HepG2 (cell line): ENCODE measurements at regions not wholly inside any gene's neighbourhood (a gene's known extent, or its start where the extent isn't known, plus 50 kb on each side); places are given as distances from the start of the nearest gene placed in this dataset.

Source experiments
- ARNTL ChIP-seq: sonication (generic); formaldehyde crosslinking; IDR thresholded peaks from 2 replicates; pipeline ENCODE4 v1.4.0; 2020; ENCODE audit warnings: mild to moderate bottlenecking, missing genetic modification reagents
- ATF7 ChIP-seq, 2 experiments: fragments of 450-650 bp in 1 of 2; sonication (generic) in 1 of 2; formaldehyde crosslinking in 1 of 2; IDR thresholded peaks; 2 replicates each; pipeline versions ENCODE4 v1.4.0 to v1.6.1; 2016 to 2020; ENCODE audit warnings: antibody characterized with exemption in 1 of 2, mild to moderate bottlenecking in 1 of 2, missing genetic modification reagents in 1 of 2
- CREM ChIP-seq, 2 experiments: sonication (generic) in 1 of 2; formaldehyde crosslinking in 1 of 2; IDR thresholded peaks; 2 replicates each; pipeline versions ENCODE4 v1.4.0 to v1.6.1; 2016 to 2020; ENCODE audit warnings: antibody characterized with exemption in 1 of 2, mild to moderate bottlenecking in 1 of 2, missing genetic modification reagents in 1 of 2
- FOSL2 ChIP-seq: sonication (generic); formaldehyde crosslinking; IDR thresholded peaks from 2 replicates; pipeline ENCODE4 v1.4.0; 2020; ENCODE audit warnings: missing genetic modification reagents
- GABPB1 ChIP-seq: IDR thresholded peaks from 2 replicates; pipeline ENCODE4 v1.6.1; 2016; ENCODE audit warnings: mild to moderate bottlenecking, missing genetic modification reagents, moderate library complexity, missing compliant biosample characterization
- ISL2 ChIP-seq: sonication (generic); formaldehyde crosslinking; IDR thresholded peaks from 2 replicates; pipeline ENCODE4 v1.5.0; 2020; ENCODE audit warnings: missing genetic modification reagents
- JUND ChIP-seq: sonication (generic); formaldehyde crosslinking; IDR thresholded peaks from 2 replicates; pipeline ENCODE4 v1.8.0; 2022; ENCODE audit warnings: mild to moderate bottlenecking, missing genetic modification reagents
- KAT7 ChIP-seq: IDR thresholded peaks from 2 replicates; pipeline ENCODE4 v1.6.1; 2018; ENCODE audit warnings: borderline replicate concordance, missing compliant biosample characterization
- KDM3A ChIP-seq: IDR thresholded peaks from 2 replicates; pipeline ENCODE4 v1.6.1; 2018; ENCODE audit warnings: low read depth, missing compliant biosample characterization
- KLF16 ChIP-seq, 2 experiments: sonication (generic) in 1 of 2; formaldehyde crosslinking in 1 of 2; IDR thresholded peaks; 2 replicates each; pipeline versions ENCODE4 v1.6.1 to v1.8.0; 2016 to 2023; ENCODE audit warnings: missing genetic modification reagents in 2 of 2, missing compliant biosample characterization in 1 of 2
- MAX ChIP-seq: IDR thresholded peaks from 2 replicates; pipeline ENCODE4 v1.6.1; 2012; ENCODE audit warnings: inconsistent platforms
- MIER2 ChIP-seq: IDR thresholded peaks from 2 replicates; pipeline ENCODE4 v1.6.1; 2016; ENCODE audit warnings: missing biosample characterization, missing genetic modification reagents
- PCBP2 ChIP-seq: fragments of 200-400 bp; formaldehyde crosslinking; optimal IDR thresholded peaks from 2 replicates; pipeline ENCODE3; 2018; ENCODE audit warnings: low read length, low read depth; ENCODE audit not compliant: poor library complexity, severe bottlenecking
- PHF8 ChIP-seq: sonication (generic); formaldehyde crosslinking; IDR thresholded peaks from 2 replicates; pipeline ENCODE4 v1.5.0; 2020; ENCODE audit warnings: missing genetic modification reagents
- REST ChIP-seq, 2 experiments: IDR thresholded peaks; 2 replicates each; pipeline ENCODE4 v1.6.1; 2011 to 2012; ENCODE audit warnings: low read length in 2 of 2, borderline replicate concordance in 1 of 2, low read depth in 1 of 2, mild to moderate bottlenecking in 1 of 2, moderate library complexity in 1 of 2
- SMAD3 ChIP-seq: sonication (generic); formaldehyde crosslinking; IDR thresholded peaks from 2 replicates; pipeline ENCODE4 v1.4.0; 2020; ENCODE audit warnings: missing genetic modification reagents
- SNAPC2 ChIP-seq: sonication (generic); formaldehyde crosslinking; IDR thresholded peaks from 2 replicates; pipeline ENCODE4 v1.8.1; 2022; ENCODE audit warnings: mild to moderate bottlenecking, missing genetic modification reagents
- STAG1 ChIP-seq: sonication (generic); formaldehyde crosslinking; IDR thresholded peaks from 2 replicates; pipeline ENCODE4 v1.4.0; 2020; ENCODE audit warnings: missing genetic modification reagents
- ZBTB33 ChIP-seq: sonication (generic); formaldehyde crosslinking; IDR thresholded peaks from 2 replicates; pipeline ENCODE4 v1.4.0; 2020; ENCODE audit warnings: missing genetic modification reagents
- ZBTB38 ChIP-seq: sonication (generic); formaldehyde crosslinking; IDR thresholded peaks from 2 replicates; pipeline ENCODE4 v1.5.1; 2020; ENCODE audit warnings: mild to moderate bottlenecking, missing genetic modification reagents
- ZFX ChIP-seq: sonication (generic); formaldehyde crosslinking; IDR thresholded peaks from 2 replicates; pipeline ENCODE4 v1.4.0; 2020; ENCODE audit warnings: mild to moderate bottlenecking, low read depth, missing genetic modification reagents, moderate library complexity
- ZNF605 ChIP-seq: sonication (generic); formaldehyde crosslinking; IDR thresholded peaks from 2 replicates; pipeline ENCODE4 v1.8.0; 2022; ENCODE audit warnings: mild to moderate bottlenecking, missing genetic modification reagents
- ZNF704 ChIP-seq: sonication (generic); formaldehyde crosslinking; IDR thresholded peaks from 2 replicates; pipeline ENCODE4 v1.8.1; 2023; ENCODE audit warnings: mild to moderate bottlenecking, inconsistent platforms, moderate library complexity, missing genetic modification reagents, borderline replicate concordance

- TF ChIP-seq ZNF605 (CRISPR knock-in tag) (peak; percentile 82), CREM (IDR thresholded peaks at IDR 0.05) (peak; percentile 31; the same call in 1 of the 2 replicates), CREM (CRISPR knock-in tag; IDR thresholded peaks at IDR 0.05) (no peak), ATF7 (IDR thresholded peaks at IDR 0.05) (peak; percentile 72), ATF7 (CRISPR knock-in tag; IDR thresholded peaks at IDR 0.05) (peak; percentile 78; the same call in 1 of the 2 replicates), KAT7 (CRISPR knock-in tag) (0 out of 2 replicates have a peak, but pooled peaks have one; percentile 69), KDM3A (peak; percentile 41; the same call in 1 of the 2 replicates), MIER2 (CRISPR knock-in tag) (peak; percentile 74), ISL2 (CRISPR knock-in tag) (peak; percentile 74; the same call in 1 of the 2 replicates), ARNTL (CRISPR knock-in tag) (peak; percentile 50), STAG1 (CRISPR knock-in tag) (peak; percentile 44), JUND (CRISPR knock-in tag) (peak; percentile 83), ZNF704 (no peak), SMAD3 (peak; percentile 89), KLF16 (CRISPR knock-in tag; IDR thresholded peaks at IDR 0.05) (peak in 1 of 2 experiments; percentile 73; a peak in 1 of 4 replicates), REST (IDR thresholded peaks at IDR 0.05; ENCODE audit: borderline replicate concordance in 1 of 2, low read depth in 1 of 2, low read length in 2 of 2) (peak in 1 of 2 experiments; percentile 77; a peak in 3 of 4 replicates), PCBP2 (no peak), ZBTB38 (CRISPR knock-in tag) (0 out of 2 replicates have a peak, but pooled peaks have one; percentile 36), ZBTB33 (CRISPR knock-in tag) (peak; percentile 62), MAX (peak; percentile 55; the same call in 1 of the 2 replicates), PHF8 (CRISPR knock-in tag) (0 out of 2 replicates have a peak, but pooled peaks have one; percentile 17), ZFX (peak; percentile 68), GABPB1 (CRISPR knock-in tag) (peak; percentile 50; the same call in 1 of the 2 replicates), SNAPC2 (CRISPR knock-in tag) (0 out of 2 replicates have a peak, but pooled peaks have one; percentile 49), FOSL2 (CRISPR knock-in tag) (peak; percentile 72)
Measured at GRCh38 chr5:74538206-74538661, 102.3 kb downstream of the ENC1 start (continued).
